IMR-90 (cell line): ENCODE measurements at regions not wholly inside any gene's neighbourhood (a gene's known extent, or its start where the extent isn't known, plus 50 kb on each side); places are given as distances from the start of the nearest gene placed in this dataset.

Experiments used
- ATAC-seq: fragments of 200-7000 bp; cut with Tn5 transposase; 2 replicates; pipeline ENCODE4 v1.9.1; 2020; ENCODE audit warnings: low read depth, mild to moderate bottlenecking, moderate library complexity
- BruUV-seq: library from RNA; stranded (reverse); fragments of 400-500 nt; replicated peaks from 2 replicates; lab custom pipeline; 2021; lab: Mats Ljungman, UMichigan
- CTCF ChIA-PET: fragments of 300-600 bp; formaldehyde crosslinking; extraction: SDS; loops from one replicate; lab custom pipeline; 2021; ENCODE audit warnings: antibody characterized with exemption; lab: Yijun Ruan, JAX
- POLR2A ChIA-PET: fragments of 300-600 bp; sonication (Branson Sonifier 250); formaldehyde crosslinking; loops from one replicate; lab custom pipeline; 2022; ENCODE audit warnings: antibody characterized with exemption; ENCODE audit not compliant: unreplicated experiment; lab: Charles Lee
- DNase-seq: peaks from one replicate; pipeline ENCODE4 v3.0.0; 2013
- H2AFZ ChIP-seq: replicated peaks from 2 replicates; pipeline ENCODE3; 2013; ENCODE audit warnings: low read length, mild to moderate bottlenecking; ENCODE audit not compliant: poor library complexity
- H2AK5ac ChIP-seq: 2 replicates; pipeline ENCODE4 v1.6.1; 2013; ENCODE audit warnings: low read depth, low read length, inconsistent platforms
- H2AK9ac ChIP-seq: replicated peaks from 2 replicates; pipeline ENCODE3; 2013; ENCODE audit warnings: mild to moderate bottlenecking, low read depth, low read length, moderate library complexity; ENCODE audit not compliant: poor library complexity
- H2BK120ac ChIP-seq: 2 replicates; pipeline ENCODE4 v1.6.1; 2013; ENCODE audit warnings: low read depth, low read length, inconsistent platforms
- H2BK15ac ChIP-seq: 3 replicates; pipeline ENCODE4 v1.6.1; 2013; ENCODE audit warnings: low read depth, low read length, inconsistent platforms
- H2BK20ac ChIP-seq: 2 replicates; pipeline ENCODE4 v1.6.1; 2013; ENCODE audit warnings: low read depth, mild to moderate bottlenecking, inconsistent platforms, low read length, moderate library complexity
- H2BK5ac ChIP-seq: 2 replicates; pipeline ENCODE4 v1.6.1; 2013; ENCODE audit warnings: mild to moderate bottlenecking, low read depth, low read length, inconsistent platforms; ENCODE audit not compliant: poor library complexity, severe bottlenecking
- H3K14ac ChIP-seq: replicated peaks from 2 replicates; pipeline ENCODE4 v1.6.1; 2013; ENCODE audit warnings: low read depth, low read length, inconsistent platforms
- H3K18ac ChIP-seq: 2 replicates; pipeline ENCODE4 v1.6.1; 2013; ENCODE audit warnings: low read depth, low read length, control low read depth
- H3K23ac ChIP-seq: 2 replicates; pipeline ENCODE4 v1.6.1; 2013; ENCODE audit warnings: low read depth, low read length, inconsistent platforms
- H3K27ac ChIP-seq: 2 replicates; pipeline ENCODE4 v1.5.1; 2013; ENCODE audit warnings: mild to moderate bottlenecking, control low read depth, low read length; ENCODE audit not compliant: insufficient read depth
- H3K27me3 ChIP-seq: 2 replicates; pipeline ENCODE4 v1.6.1; 2013; ENCODE audit warnings: low read length; ENCODE audit not compliant: control insufficient read depth, insufficient read depth
- H3K36me3 ChIP-seq: 2 replicates; pipeline ENCODE4 v1.6.1; 2013; ENCODE audit warnings: low read length, mixed read lengths; ENCODE audit not compliant: control insufficient read depth, insufficient read depth
- H3K4ac ChIP-seq: 2 replicates; pipeline ENCODE4 v1.6.1; 2013; ENCODE audit warnings: low read depth, low read length, inconsistent platforms
- H3K4me1 ChIP-seq: 2 replicates; pipeline ENCODE4 v1.6.1; 2013; ENCODE audit warnings: low read length, mixed read lengths; ENCODE audit not compliant: control insufficient read depth, insufficient read depth
- H3K4me2 ChIP-seq: 2 replicates; pipeline ENCODE4 v1.6.1; 2013; ENCODE audit warnings: low read depth, mild to moderate bottlenecking, control low read depth, low read length, moderate library complexity
- H3K4me3 ChIP-seq: 2 replicates; pipeline ENCODE4 v1.5.1; 2013; ENCODE audit warnings: low read depth, mild to moderate bottlenecking, control low read depth, low read length, moderate library complexity; ENCODE audit not compliant: insufficient read depth
- H3K56ac ChIP-seq: 2 replicates; pipeline ENCODE4 v1.6.1; 2013; ENCODE audit warnings: low read length, inconsistent platforms; ENCODE audit not compliant: insufficient read depth; ENCODE audit errors: extremely low read depth
- H3K79me1 ChIP-seq, 2 experiments: 2 replicates each; pipeline ENCODE4 v1.6.1; 2013; ENCODE audit warnings: low read length in 2 of 2, inconsistent platforms in 1 of 2, low read depth in 1 of 2
- H3K9ac ChIP-seq: 2 replicates; pipeline ENCODE4 v1.6.1; 2013; ENCODE audit warnings: low read depth, low read length, control low read depth
- H3K9me1 ChIP-seq: 2 replicates; pipeline ENCODE4 v1.6.1; 2013; ENCODE audit warnings: low read length, inconsistent platforms; ENCODE audit not compliant: insufficient read depth
- H3K9me3 ChIP-seq: 2 replicates; pipeline ENCODE4 v1.6.1; 2013; ENCODE audit warnings: low read length; ENCODE audit not compliant: control insufficient read depth, insufficient read depth
- H4K20me1 ChIP-seq: 2 replicates; pipeline ENCODE4 v1.6.1; 2013; ENCODE audit warnings: low read length, inconsistent platforms; ENCODE audit not compliant: insufficient read depth
- H4K5ac ChIP-seq: 2 replicates; pipeline ENCODE4 v1.6.1; 2013; ENCODE audit warnings: mild to moderate bottlenecking, low read depth, low read length, control low read depth
- H4K8ac ChIP-seq, 2 experiments: 2 replicates each; pipeline ENCODE4 v1.6.1; 2013; ENCODE audit warnings: low read depth in 2 of 2, low read length in 2 of 2, control low read depth in 1 of 2, inconsistent platforms in 1 of 2
- H4K91ac ChIP-seq: 2 replicates; pipeline ENCODE4 v1.6.1; 2013; ENCODE audit warnings: low read depth, low read length, inconsistent platforms; ENCODE audit not compliant: insufficient read depth
- BHLHE40 ChIP-seq: fragments of 150-350 bp; IDR thresholded peaks from 2 replicates; pipeline ENCODE4 v1.6.1; 2016; ENCODE audit warnings: mild to moderate bottlenecking, low read depth, low read length
- CEBPB ChIP-seq: IDR thresholded peaks from 2 replicates; pipeline ENCODE4 v1.6.1; 2012; ENCODE audit warnings: low read depth, low read length, improper control_type of control experiment
- CHD1 ChIP-seq: IDR thresholded peaks from 2 replicates; pipeline ENCODE4 v1.6.1; 2012; ENCODE audit warnings: low read depth, low read length, improper control_type of control experiment
- CTCF ChIP-seq: conservative IDR thresholded peaks from 2 replicates; pipeline ENCODE4 v1.5.1; 2012; ENCODE audit warnings: mild to moderate bottlenecking, low read depth, low read length, improper control_type of control experiment
- ELK1 ChIP-seq: fragments of 150-350 bp; IDR thresholded peaks from 2 replicates; pipeline ENCODE4 v1.6.1; 2016; ENCODE audit warnings: low read depth, mild to moderate bottlenecking, low read length, moderate library complexity, borderline replicate concordance
- FOS ChIP-seq: fragments of 150-350 bp; IDR thresholded peaks from 2 replicates; pipeline ENCODE4 v1.6.1; 2016; ENCODE audit warnings: low read depth, low read length
- MAFK ChIP-seq: IDR thresholded peaks from 2 replicates; pipeline ENCODE4 v1.6.1; 2012; ENCODE audit warnings: low read depth, low read length, improper control_type of control experiment
- MAZ ChIP-seq: IDR thresholded peaks from 2 replicates; pipeline ENCODE4 v1.6.1; 2012; ENCODE audit warnings: low read depth, mild to moderate bottlenecking, low read length, improper control_type of control experiment, moderate library complexity, borderline replicate concordance
- MXI1 ChIP-seq: IDR thresholded peaks from 2 replicates; pipeline ENCODE4 v1.6.1; 2012; ENCODE audit warnings: low read depth, mild to moderate bottlenecking, low read length, moderate library complexity, borderline replicate concordance
- NFE2L2 ChIP-seq: fragments of 150-350 bp; IDR thresholded peaks from 2 replicates; pipeline ENCODE4 v1.6.1; 2016; ENCODE audit warnings: low read depth, mild to moderate bottlenecking, low read length
- POLR2A ChIP-seq: IDR thresholded peaks from 2 replicates; pipeline ENCODE4 v1.6.1; 2012; ENCODE audit warnings: mild to moderate bottlenecking, low read depth, low read length
- RAD21 ChIP-seq: IDR thresholded peaks from 2 replicates; pipeline ENCODE4 v1.6.1; 2012; ENCODE audit warnings: low read length, improper control_type of control experiment
- RCOR1 ChIP-seq: IDR thresholded peaks from 2 replicates; pipeline ENCODE4 v1.6.1; 2012; ENCODE audit warnings: mild to moderate bottlenecking, low read length, improper control_type of control experiment; ENCODE audit not compliant: insufficient replicate concordance
- RFX5 ChIP-seq: IDR thresholded peaks from 2 replicates; pipeline ENCODE4 v1.8.0; 2012; ENCODE audit warnings: low read depth, mild to moderate bottlenecking, low read length, moderate library complexity
- SMC3 ChIP-seq: fragments of 150-350 bp; IDR thresholded peaks from 2 replicates; pipeline ENCODE4 v1.6.1; 2016; ENCODE audit warnings: low read depth, mild to moderate bottlenecking, antibody characterized with exemption, low read length, moderate library complexity
- USF2 ChIP-seq: fragments of 150-350 bp; IDR thresholded peaks from 2 replicates; pipeline ENCODE4 v1.6.1; 2017; ENCODE audit warnings: mild to moderate bottlenecking, antibody characterized with exemption, low read length, low read depth
- WGBS, 2 experiments: methylation state at CpG; one replicate each; pipeline versions ENCODE4 v1.1.5 to v1.1.7; 2013; ENCODE audit warnings: missing lambda C conversion rate in 2 of 2; ENCODE audit not compliant: insufficient read length in 1 of 2; ENCODE audit errors: extremely low coverage in 2 of 2; 5-methylcytosine and 5-hydroxymethylcytosine counted together
- dilution Hi-C: fragments of 300-500 bp; cut with HindIII; formaldehyde crosslinking; loops from one replicate; pipeline ENCODE4 v1.14.3; 2018; ENCODE audit warnings: low sequenced_read_pairs; ENCODE audit not compliant: unreplicated experiment
- in situ Hi-C: fragments of 300-500 bp; cut with MboI; formaldehyde crosslinking; loops from 3 replicates; pipeline ENCODE4 v1.14.3; 2019; ENCODE audit warnings: low sequenced_read_pairs, inconsistent platforms, mixed read lengths
- intact Hi-C: fragments of 100-400 bp; cut with micrococcal nuclease; formaldehyde crosslinking; loops from 2 replicates; pipeline ENCODE4 v1.10.0; 2022

GRCh38 chr20:24291014-24291413, 178.4 kb upstream of the SYNDIG1 start:
- ChIA-PET CTCF (no interaction called here), POLR2A (no interaction called here)
- in situ Hi-C loops (no loop called here), dilution Hi-C loops (no loop called here), intact Hi-C loops (no loop called here)
- Histone ChIP-seq H2BK15ac (no peak overlapping the region), H3K27me3 (no peaks in the 10 kb centered on the region), H2AFZ (no peak overlapping the region), H4K20me1 (no peaks in the 10 kb centered on the region), H3K9me3 (no peaks in the 10 kb centered on the region), H3K36me3 (no peaks in the 10 kb centered on the region), H3K27ac (no peak overlapping the region), H3K9ac (no peak overlapping the region), H3K79me1 (no peaks in the 10 kb centered on the region), H2AK5ac (no peak overlapping the region), H3K56ac (no peak overlapping the region), H3K4me3 (no peak overlapping the region), H4K5ac (no peak overlapping the region), H2AK9ac (no peak overlapping the region), H4K8ac (no peak overlapping the region), H3K4ac (no peak overlapping the region), H3K4me2 (no peak overlapping the region), H3K18ac (no peak overlapping the region), H3K23ac (no peak overlapping the region), H3K9me1 (no peaks in the 10 kb centered on the region), H2BK20ac (no peak overlapping the region), H3K14ac (no peak overlapping the region), H3K4me1 (no peaks in the 10 kb centered on the region), H2BK120ac (no peak overlapping the region), H2BK5ac (no peak overlapping the region), H4K91ac (no peak overlapping the region)
- BruUV-seq, result no TSS peak
- DNase-seq, result no peak
- TF ChIP-seq NFE2L2 (no peak), MAZ (no peak), CTCF (no peak), POLR2A (no peak), USF2 (no peak), MAFK (no peak), BHLHE40 (no peak), MXI1 (no peak), CEBPB (no peak), CHD1 (no peak), RFX5 (no peak), SMC3 (no peak), FOS (no peak), RAD21 (no peak), RCOR1 (no peak), ELK1 (no peak)
- no peak for ATAC-seq
- no CpG with 5 or more reads among the region's 3 CpGs for WGBS, 2 experiments
